ENCODE measurements at regions not wholly inside any gene's neighbourhood (a gene's known extent, or its start where the extent isn't known, plus 50 kb on each side); places are given as distances from the start of the nearest gene placed in this dataset.

DNA sequence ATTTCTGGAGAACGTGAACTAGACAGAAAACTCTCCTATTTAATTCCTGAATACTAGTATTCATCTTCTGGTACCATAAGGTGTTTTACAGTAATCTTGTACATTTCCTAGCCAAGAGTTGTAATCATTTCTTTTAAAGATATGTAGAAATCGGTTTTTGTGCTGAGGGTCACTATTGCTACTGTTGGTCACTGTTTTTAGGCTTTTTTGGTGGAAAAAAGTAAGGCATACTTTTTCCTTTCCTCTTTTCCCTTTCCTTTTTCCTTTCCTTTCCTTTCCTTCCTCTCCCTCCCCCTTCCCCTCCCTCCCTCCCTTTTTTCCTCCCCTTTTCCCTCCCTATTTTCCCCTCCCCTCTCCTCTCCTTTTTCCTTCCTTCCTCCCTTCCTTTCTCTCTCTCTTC lies 706.4 kb upstream of the GOT2 start:
- DNase-seq = no peak

DNA sequence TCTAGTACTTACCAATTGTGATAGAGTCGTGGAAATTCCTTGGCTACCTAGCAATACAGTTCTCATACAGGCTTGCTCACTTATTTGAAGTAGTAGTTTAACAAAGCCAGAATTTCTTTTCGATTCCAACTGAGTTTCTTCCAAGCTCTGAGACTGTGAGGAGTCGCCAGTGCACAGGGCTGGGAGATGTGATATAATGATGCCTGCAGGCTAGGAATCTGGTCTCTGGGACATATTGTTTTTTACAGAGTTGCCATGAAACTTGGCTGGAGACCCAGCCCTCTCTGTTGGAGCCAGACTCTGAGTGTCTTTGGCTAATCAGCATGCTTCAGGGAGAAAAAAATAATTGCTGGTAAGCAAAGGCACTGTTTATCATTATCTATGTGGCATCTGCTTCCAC lies 698.8 kb upstream of the GOT2 start:
- no peak for DNase-seq

GRCh38 chr16:59432276-59432675 lies 698.2 kb upstream of the GOT2 start:
- DNase-seq = no peak

DNA sequence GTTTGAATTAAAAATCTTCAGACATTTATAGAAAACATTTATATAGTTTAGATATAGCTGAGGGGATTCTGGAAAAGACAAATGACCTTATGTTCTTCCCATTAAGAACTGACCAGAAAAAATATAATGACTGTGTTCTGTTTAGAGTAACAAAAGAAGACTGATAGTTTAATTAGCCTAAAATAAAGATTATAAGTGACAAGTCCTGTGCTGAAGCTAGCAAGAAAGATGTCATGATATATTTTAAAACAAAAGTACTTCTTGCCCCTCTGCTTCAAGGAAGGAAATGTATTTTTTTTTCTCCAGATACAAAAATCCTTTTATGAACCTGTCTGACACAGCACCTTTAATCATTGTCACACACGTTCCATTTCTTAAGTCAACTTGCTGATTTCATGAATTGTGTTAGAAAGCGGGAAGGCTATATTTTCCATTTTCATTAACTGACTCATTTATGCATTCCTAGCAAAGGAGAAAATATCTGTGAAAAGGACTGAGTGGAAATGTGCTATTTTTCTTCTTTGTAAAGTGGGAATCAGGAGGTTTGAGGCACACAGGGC lies 690.7 kb upstream of the GOT2 start:
- no peak for DNase-seq

GRCh38 chr16:59411961-59412841 lies 678.1 kb upstream of the GOT2 start:
- DNase-seq = no peak

GRCh38 chr16:59410451-59410850 lies 676.3 kb upstream of the GOT2 start:
- DNase-seq = no peak

DNA sequence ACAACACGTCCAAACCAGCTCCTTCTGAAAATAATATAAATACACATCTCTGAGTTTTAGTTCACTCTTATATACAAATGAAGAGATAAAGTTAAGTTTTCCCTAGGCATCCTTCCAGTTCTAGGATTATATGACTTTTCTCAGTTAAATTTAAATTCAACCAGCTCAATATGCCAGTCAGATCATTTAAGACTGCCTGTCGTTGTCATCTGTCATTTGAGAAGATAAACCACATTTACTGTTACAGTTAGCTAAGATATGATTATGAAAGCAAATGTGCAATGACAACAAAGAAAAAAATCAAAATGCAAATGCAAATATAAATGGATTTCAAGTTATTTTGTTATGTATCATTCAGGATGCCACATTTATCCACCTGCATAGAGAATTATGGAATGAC lies 671.7 kb upstream of the GOT2 start:
- no peak for DNase-seq

GRCh38 chr16:59404509-59404908 lies 670.4 kb upstream of the GOT2 start:
- no peak for DNase-seq

DNA sequence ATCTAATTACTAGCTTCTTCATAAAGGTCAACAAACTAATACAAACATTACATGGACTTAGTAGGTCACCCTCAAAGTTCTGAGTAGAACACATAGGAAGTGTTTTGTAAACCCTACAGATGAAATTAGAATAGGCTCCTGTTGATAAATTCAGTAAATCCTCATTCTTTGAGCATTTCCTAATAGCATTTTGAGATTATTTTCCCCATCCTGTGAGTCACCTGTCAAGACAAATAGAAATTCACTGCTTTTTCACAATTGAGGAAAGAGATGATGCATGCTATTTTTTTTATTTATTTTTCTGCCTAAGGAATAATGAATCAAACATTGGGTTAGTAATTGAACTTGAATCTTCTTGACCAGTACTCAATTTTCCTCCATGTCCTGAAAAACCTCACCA lies 666.7 kb upstream of the GOT2 start:
- no peak for DNase-seq

DNA sequence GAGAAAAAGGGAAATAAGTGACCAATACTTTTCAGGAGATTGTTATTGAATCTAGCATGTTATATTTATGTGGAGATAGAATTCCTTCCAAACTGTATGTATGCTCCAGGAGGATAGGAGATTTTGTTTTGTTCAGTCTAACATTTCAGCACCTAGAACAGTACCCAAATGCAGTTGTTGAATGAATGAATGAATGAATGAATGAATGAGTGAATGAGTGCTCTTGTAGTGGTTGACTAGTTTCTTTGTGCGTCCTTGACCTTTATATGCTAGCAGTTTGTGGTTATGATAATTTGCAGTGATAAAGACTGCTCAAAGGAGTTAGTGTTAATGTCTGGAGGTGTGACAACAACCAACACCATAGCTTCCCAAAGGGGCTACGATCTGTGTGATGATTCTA lies 663.5 kb upstream of the GOT2 start:
- no peak for DNase-seq

DNA sequence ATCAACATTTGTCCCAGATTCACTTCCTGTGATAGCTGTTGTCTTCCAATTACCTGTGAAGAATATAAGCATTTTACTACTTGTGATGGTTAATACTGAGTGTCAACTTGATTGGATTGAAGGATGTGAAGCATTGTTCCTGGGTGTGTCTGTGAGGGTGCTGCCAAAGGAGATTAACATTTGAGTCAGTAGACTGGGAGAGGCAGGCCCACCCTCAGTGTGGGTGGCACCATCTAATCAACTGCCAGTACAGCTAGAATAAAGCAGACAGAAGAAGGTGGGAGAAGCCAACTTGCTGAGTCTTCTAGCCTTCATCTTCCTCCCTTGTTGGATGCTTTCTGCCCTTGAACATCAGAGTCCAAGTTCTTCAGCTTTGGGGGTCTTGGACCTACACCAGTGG lies 660.4 kb upstream of the GOT2 start:
- DNase-seq = no peak

- DNase-seq = no peak
These were observed 658.8 kb upstream of the GOT2 start for GRCh38 chr16:59392911-59393310.

DNA sequence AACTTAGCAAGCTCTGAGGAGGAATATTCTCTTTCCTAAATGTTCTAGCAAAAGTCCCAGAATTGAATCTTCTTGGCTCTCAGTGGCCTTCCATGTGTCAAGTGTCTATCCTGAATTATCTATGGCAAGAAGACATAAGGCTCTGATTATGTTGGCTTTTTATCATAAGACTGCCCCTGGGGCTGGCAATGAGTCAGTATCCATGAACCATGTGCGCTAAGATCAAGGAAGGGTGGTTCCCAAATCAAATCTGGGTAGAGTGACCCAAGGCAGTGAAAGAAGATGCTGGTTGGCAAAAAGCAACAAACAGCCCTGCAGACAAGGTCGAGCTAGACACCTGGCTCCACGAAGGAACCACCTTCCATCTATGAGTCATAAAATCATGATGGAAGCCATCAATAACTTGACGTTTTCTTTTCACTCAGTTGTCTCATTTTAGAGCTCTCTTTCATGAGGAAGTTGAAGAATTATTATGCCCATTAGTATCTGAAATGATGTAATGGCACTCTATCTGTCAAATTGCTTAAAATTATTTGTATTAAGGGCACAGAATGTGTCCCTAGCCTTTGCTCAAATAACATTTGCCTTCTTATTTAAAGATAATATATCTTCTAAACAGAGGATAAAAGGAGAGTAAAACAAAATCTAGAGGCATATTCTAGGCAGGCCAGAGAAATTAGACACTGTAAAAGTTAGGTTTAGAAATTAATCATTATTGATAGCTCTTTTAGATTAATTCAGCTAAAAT lies 657.7 kb upstream of the GOT2 start:
- DNase-seq = no peak

DNA sequence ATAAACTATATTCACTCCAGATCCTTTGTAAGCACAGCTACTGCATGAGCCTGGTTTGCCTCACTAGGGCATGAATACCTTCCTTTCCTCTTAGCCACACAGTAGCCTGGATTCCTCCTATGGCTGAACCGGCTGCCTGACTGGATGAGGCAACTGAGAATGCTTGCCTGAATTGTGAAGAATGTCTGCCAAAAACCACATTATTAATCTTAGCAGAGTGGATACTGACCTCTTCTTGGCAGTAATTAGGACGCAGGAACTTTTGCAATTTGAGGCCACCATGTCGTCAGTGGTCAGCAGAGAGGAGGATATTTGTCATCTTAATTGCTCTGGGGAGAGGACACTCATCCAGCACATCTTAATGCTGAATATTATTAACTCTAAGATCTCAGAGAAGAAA lies 651.8 kb upstream of the GOT2 start:
- no peak for DNase-seq

- DNase-seq = no peak
These were observed 651.4 kb upstream of the GOT2 start for GRCh38 chr16:59385491-59385890.

DNA sequence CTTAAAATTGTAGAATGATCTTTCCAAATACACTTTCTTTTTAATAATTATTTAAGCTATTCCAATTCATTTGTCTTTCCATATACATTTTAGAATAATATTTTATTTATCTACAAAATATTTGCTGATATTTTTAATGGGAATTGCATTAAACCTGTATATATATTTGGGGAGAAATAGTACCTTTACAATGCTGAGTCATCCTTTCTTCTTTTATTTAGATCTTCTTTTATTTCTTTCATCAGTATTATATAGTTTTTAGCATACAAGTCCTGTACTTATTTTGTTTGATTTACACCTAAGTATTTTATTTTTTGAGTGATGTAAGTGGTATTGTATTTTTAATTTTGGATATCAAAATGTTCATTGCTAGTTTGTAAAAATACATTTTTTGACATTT lies 639.5 kb upstream of the GOT2 start:
- DNase-seq = no peak

DNA sequence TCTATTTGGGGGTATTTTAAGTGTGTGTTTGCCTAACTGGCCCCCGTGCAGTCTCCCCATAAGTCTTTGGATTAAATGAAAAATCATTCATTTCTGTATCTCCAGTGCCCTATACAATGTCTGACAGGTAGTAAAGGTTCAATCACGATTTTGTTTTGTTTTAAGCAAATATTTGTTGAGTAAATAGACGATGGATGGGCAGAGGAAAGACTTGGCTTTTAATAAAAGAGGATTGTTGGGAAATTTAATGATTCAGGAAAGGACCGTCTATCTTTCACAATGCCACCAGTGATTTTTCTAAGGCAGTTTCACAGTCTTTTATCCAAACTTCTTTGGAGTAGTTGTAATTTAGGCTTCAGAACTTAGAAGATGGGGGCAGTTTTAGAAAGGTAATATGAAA lies 636.6 kb upstream of the GOT2 start:
- no peak for DNase-seq

GRCh38 chr16:59369523-59369922 lies 635.4 kb upstream of the GOT2 start:
- no peak for DNase-seq

DNA sequence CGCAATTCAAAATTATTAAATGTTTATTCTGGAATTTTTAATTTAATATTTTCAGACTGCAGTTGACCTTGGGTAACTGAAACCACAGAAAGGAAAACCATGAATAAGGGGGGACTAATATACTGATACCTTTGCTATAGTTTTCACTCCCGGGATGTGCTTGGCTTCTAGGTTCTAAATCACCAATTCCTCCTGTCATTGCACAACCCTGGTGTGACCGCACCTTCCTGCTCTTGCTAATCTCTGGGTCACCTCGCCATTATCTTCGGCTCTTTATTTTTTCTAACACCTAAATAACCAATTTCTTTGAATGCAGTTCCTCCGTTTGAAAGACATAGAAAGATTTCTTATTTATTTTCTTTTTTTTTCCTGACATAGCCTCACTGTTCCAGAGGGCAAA lies 634.5 kb upstream of the GOT2 start:
- no peak for DNase-seq

- DNase-seq = no peak
These were observed 622.6 kb upstream of the GOT2 start for GRCh38 chr16:59356709-59357108.

- no peak for DNase-seq
These were observed 622.0 kb upstream of the GOT2 start for GRCh38 chr16:59356144-59356543.

GRCh38 chr16:59355704-59356103 lies 621.6 kb upstream of the GOT2 start:
- DNase-seq = no peak

- no peak for DNase-seq
These were observed 617.3 kb upstream of the GOT2 start for GRCh38 chr16:59351305-59351903.

GRCh38 chr16:59350670-59351069 lies 616.6 kb upstream of the GOT2 start:
- DNase-seq = no peak

Measured in activated CD8-positive, alpha-beta memory T cell treated with anti-CD3 and anti-CD28 coated beads, Interleukin-2, amount 50 U/mL, for 4 hours (primary cell).